Colonic mucosa (tissue), 4 donors: ENCODE measurements at regions not wholly inside any gene's neighbourhood (a gene's known extent, or its start where the extent isn't known, plus 50 kb on each side); places are given as distances from the start of the nearest gene placed in this dataset.

Source experiments
- DNase-seq: peaks from one replicate; pipeline ENCODE4 v3.0.0-alpha.2; 2020
- H3K27ac ChIP-seq: fragments of 200-600 bp; one replicate; pipeline ENCODE4 v1.8.0; 2021
- H3K27me3 ChIP-seq: fragments of 200-600 bp; one replicate; pipeline ENCODE4 v1.8.0; 2021
- H3K36me3 ChIP-seq: fragments of 200-600 bp; one replicate; pipeline ENCODE4 v1.8.0; 2021
- H3K4me1 ChIP-seq: fragments of 200-600 bp; one replicate; pipeline ENCODE4 v1.8.0; 2021; ENCODE audit warnings: mild to moderate bottlenecking
- H3K4me3 ChIP-seq: fragments of 200-600 bp; one replicate; pipeline ENCODE4 v1.8.0; 2021
- H3K9ac ChIP-seq, 2 donors: one replicate each; pipeline ENCODE4 v1.7.0; 2013; ENCODE audit warnings: control low read depth in 2 of 2, low read depth in 2 of 2, low read length in 2 of 2
- H3K9me3 ChIP-seq: fragments of 200-600 bp; one replicate; pipeline ENCODE4 v1.8.0; 2021
- CTCF ChIP-seq: fragments of 200-600 bp; IDR thresholded peaks from one replicate; pipeline ENCODE4 v1.8.0; 2022; ENCODE audit warnings: antibody characterized with exemption, mild to moderate bottlenecking
- intact Hi-C: fragments of 100-400 bp; cut with DNase I; formaldehyde crosslinking; loops from one replicate; pipeline ENCODE4 v1.14.1; 2022
- donor health status: healthy.
- donor health status: DM: no; HTN: no; CAD: no.
- donor health status: DM: no; HTN: no; CAD: no.

- Histone ChIP-seq H3K4me3 (no peak overlapping the region), H3K27ac (no peak overlapping the region), H3K9me3 (no peaks in the 10 kb centered on the region), H3K4me1 (no peaks in the 10 kb centered on the region), H3K27me3 (no peaks in the 10 kb centered on the region), H3K9ac (no peak overlapping the region), H3K36me3 (no peaks in the 10 kb centered on the region)
- TF ChIP-seq CTCF: no peak
- intact Hi-C loops: no loop called here
- DNase-seq: peak; percentile 15
These were observed 75.0 kb downstream of the PTGR3 start for GRCh38 chr18:75133721-75134610.

GRCh38 chr18:75132931-75133525 lies 75.9 kb downstream of the PTGR3 start:
- TF ChIP-seq CTCF: no peak
- Histone ChIP-seq H3K4me3 (no peak overlapping the region), H3K36me3 (no peaks in the 10 kb centered on the region), H3K9me3 (no peaks in the 10 kb centered on the region), H3K27ac (no peak overlapping the region), H3K4me1 (no peaks in the 10 kb centered on the region), H3K9ac (no peak overlapping the region), H3K27me3 (no peaks in the 10 kb centered on the region)
- intact Hi-C loops: no loop called here
- peak; percentile 12 for DNase-seq

- Histone ChIP-seq H3K36me3 (no peaks in the 10 kb centered on the region), H3K4me1 (peaks cover 7% of the 10 kb centered on the region), H3K9me3 (no peaks in the 10 kb centered on the region), H3K9ac (no peak overlapping the region), H3K27ac (no peak overlapping the region), H3K4me3 (no peak overlapping the region), H3K27me3 (no peaks in the 10 kb centered on the region)
- intact Hi-C loops: no loop called here
- TF ChIP-seq CTCF: no peak
- DNase-seq: peak; percentile 14
These were observed 76.7 kb downstream of the PTGR3 start for GRCh38 chr18:75132098-75132870.

GRCh38 chr18:75131381-75132000 lies 77.4 kb downstream of the PTGR3 start:
- peaks cover 9% of the 10 kb centered on the region for H3K4me1 ChIP-seq
- H3K36me3 ChIP-seq: no peaks in the 10 kb centered on the region
- H3K27me3 ChIP-seq: no peaks in the 10 kb centered on the region
- no peak for TF ChIP-seq CTCF
- DNase-seq: peak; percentile 12
- H3K27ac ChIP-seq: no peak overlapping the region
- no peak overlapping the region for H3K9ac ChIP-seq
- H3K9me3 ChIP-seq: no peaks in the 10 kb centered on the region
- H3K4me3 ChIP-seq: no peak overlapping the region
- intact Hi-C loops: no loop called here
